ENCODE measurements at regions not wholly inside any gene's neighbourhood (a gene's known extent, or its start where the extent isn't known, plus 50 kb on each side); places are given as distances from the start of the nearest gene placed in this dataset.

DNA sequence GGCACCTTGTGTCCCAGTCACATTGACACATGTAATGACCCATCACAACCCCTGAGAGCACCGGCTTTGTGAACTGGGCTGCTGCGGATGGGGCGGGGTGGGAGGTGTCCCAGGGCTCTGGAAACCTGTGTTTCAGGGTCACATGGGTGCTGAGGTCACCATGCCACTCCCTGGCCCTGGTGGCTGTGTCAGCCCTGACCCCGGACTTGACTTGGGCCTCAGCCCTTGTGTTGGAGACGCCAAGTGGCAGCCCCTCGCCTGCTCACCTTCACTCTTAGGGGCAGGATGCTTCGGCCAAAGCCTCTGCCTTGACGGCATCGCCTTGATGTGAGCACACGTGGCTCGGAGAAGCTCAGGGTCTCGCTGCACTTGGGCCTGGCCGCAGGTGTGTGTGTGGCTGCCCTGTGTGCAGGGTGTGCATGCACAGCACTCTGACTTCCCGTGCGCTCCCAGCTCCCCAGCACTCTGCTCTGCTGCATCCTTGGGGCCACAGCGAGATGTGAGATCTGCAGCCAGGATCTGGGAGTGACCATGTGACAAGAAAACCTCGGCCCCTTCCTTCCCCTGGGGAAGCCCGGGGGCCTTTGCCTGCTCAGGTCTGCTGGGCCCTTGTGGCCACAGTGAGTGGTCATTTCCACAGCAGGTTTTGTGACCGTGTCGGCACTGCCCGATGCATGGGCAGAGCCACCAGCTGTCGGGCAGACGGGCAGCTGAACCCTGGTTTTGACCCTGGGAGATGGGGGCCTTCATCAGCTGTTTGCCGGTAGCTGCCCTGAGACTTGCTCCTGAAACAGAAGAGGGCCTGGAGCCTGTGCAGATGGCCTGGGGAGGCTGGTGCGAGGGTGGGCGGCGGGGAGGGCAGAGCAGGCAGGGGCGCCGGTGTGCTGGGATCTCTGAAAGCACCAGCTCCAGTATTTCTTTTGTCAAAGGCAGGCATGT, 167.4 kb downstream of the KIF26A start:
- Histone ChIP-seq H3K27me3 (ENCODE audit: control insufficient read depth, insufficient read depth, low read length) (no peaks in the 10 kb centered on the region), H3K9me3 (ENCODE audit: control insufficient read depth, insufficient read depth, low read depth, low read length) (no peaks in the 10 kb centered on the region), H3K9ac (ENCODE audit: insufficient read depth, low read length) (no peak overlapping the region), H3K27ac (ENCODE audit: insufficient read depth, low read length) (no peak overlapping the region), H3K4me2 (ENCODE audit: extremely low read depth, insufficient read depth, low read length) (no peak overlapping the region), H3K4me1 (ENCODE audit: control insufficient read depth, extremely low read depth, insufficient read depth, low read length) (no peaks in the 10 kb centered on the region), H4K20me1 (ENCODE audit: control insufficient read depth, extremely low read depth, insufficient read depth, low read length) (no peaks in the 10 kb centered on the region), H3K79me2 (ENCODE audit: control insufficient read depth, insufficient read depth, low read length) (no peaks in the 10 kb centered on the region), H3K36me3 (ENCODE audit: control insufficient read depth, insufficient read depth, low read length) (no peaks in the 10 kb centered on the region), H2AFZ (ENCODE audit: low read length) (no peak overlapping the region), H3K4me3 (replicated peaks in 1 of 4; ENCODE audit: control extremely low read depth in 1 of 4, insufficient read depth in 1 of 4, low read depth in 3 of 4, low read length in 4 of 4) (no peak overlapping the region)
- no peak for DNase-seq (ENCODE audit: low read depth in 2 of 2)
- TF ChIP-seq EZH2 (IDR thresholded peaks at IDR 0.05; ENCODE audit: low read length, missing control alignments) = no peak
- TF ChIP-seq, protein P1, sequence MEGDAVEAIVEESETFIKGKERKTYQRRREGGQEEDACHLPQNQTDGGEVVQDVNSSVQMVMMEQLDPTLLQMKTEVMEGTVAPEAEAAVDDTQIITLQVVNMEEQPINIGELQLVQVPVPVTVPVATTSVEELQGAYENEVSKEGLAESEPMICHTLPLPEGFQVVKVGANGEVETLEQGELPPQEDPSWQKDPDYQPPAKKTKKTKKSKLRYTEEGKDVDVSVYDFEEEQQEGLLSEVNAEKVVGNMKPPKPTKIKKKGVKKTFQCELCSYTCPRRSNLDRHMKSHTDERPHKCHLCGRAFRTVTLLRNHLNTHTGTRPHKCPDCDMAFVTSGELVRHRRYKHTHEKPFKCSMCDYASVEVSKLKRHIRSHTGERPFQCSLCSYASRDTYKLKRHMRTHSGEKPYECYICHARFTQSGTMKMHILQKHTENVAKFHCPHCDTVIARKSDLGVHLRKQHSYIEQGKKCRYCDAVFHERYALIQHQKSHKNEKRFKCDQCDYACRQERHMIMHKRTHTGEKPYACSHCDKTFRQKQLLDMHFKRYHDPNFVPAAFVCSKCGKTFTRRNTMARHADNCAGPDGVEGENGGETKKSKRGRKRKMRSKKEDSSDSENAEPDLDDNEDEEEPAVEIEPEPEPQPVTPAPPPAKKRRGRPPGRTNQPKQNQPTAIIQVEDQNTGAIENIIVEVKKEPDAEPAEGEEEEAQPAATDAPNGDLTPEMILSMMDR (conservative IDR thresholded peaks at IDR 0.05 in 1 of 2, IDR thresholded peaks at IDR 0.05 in 1 of 2; ENCODE audit: low read depth in 1 of 2, low read length in 2 of 2) = no peak

DNA sequence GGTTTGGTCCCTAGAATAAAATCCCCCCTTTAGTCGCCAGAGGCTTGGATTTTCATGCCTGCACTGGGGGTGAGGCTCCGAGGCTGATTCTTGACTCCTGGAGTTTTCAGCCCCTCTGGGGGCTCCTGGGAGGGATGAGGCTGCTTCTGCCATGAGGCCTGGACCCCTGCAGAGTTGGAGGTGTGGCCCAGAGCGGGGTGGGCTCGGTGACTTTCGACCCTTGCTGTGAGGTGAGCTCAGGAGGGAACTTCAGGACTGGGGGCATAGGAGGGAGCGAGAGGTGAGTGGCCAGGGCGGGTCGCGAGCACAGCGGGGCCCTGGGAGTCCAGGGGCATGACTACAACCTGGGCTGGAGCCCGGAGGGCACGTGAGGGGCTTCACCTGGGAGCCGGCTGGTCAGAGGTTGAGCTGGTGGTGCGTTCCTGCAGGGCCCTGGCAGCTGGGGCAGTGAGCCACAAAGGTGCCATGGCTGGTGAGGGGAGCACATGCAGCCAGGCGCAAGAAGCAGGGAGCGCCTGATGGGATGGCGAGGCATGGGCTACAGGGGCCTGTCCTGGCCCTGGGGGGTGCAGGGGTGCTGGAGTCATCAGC, 168.2 kb downstream of the KIF26A start:
- DNase-seq (ENCODE audit: low read depth in 2 of 2) = no peak
- TF ChIP-seq, protein P1 (conservative IDR thresholded peaks at IDR 0.05 in 1 of 2, IDR thresholded peaks at IDR 0.05 in 1 of 2; ENCODE audit: low read depth in 1 of 2, low read length in 2 of 2) = no peak
- no peak for TF ChIP-seq EZH2 (IDR thresholded peaks at IDR 0.05; ENCODE audit: low read length, missing control alignments)
- H3K9me3 ChIP-seq (ENCODE audit: control insufficient read depth, insufficient read depth, low read depth, low read length) = no peaks in the 10 kb centered on the region

DNA sequence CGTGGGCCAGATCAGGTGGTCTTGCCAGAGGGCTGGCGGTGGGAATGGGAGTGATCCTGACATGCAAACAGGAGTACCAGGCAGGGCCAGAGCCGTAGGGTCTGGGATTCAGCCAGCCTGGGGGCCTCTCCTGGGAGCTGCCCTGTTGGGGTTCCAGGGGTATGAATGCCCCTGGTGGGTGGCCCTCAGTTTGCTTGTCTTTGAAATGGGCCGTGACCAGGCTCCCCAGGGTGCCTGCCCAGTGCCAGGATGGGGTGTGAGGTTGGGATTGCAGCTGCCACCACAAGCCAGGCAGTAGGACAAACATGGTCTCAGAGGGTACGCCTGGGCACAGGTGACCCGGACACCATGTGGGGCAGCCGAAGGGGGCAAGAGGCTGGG, 168.8 kb downstream of the KIF26A start:
- TF ChIP-seq, protein P1 (conservative IDR thresholded peaks at IDR 0.05 in 1 of 2, IDR thresholded peaks at IDR 0.05 in 1 of 2; ENCODE audit: low read depth in 1 of 2, low read length in 2 of 2) = no peak
- TF ChIP-seq EZH2 (IDR thresholded peaks at IDR 0.05; ENCODE audit: low read length, missing control alignments) = no peak
- H3K36me3 ChIP-seq (ENCODE audit: control insufficient read depth, insufficient read depth, low read length) = no peaks in the 10 kb centered on the region
- H3K9ac ChIP-seq (ENCODE audit: insufficient read depth, low read length) = no peak overlapping the region
- DNase-seq (ENCODE audit: low read depth in 2 of 2) = no peak
- no peaks in the 10 kb centered on the region for H3K79me2 ChIP-seq (ENCODE audit: control insufficient read depth, insufficient read depth, low read length)
- no peaks in the 10 kb centered on the region for H3K9me3 ChIP-seq (ENCODE audit: control insufficient read depth, insufficient read depth, low read depth, low read length)
- no peak overlapping the region for H3K4me3 ChIP-seq (replicated peaks in 1 of 4; ENCODE audit: control extremely low read depth in 1 of 4, insufficient read depth in 1 of 4, low read depth in 3 of 4, low read length in 4 of 4)
- no peaks in the 10 kb centered on the region for H3K4me1 ChIP-seq (ENCODE audit: control insufficient read depth, extremely low read depth, insufficient read depth, low read length)
- no peaks in the 10 kb centered on the region for H3K27me3 ChIP-seq (ENCODE audit: control insufficient read depth, insufficient read depth, low read length)
- no peaks in the 10 kb centered on the region for H4K20me1 ChIP-seq (ENCODE audit: control insufficient read depth, extremely low read depth, insufficient read depth, low read length)
- H3K4me2 ChIP-seq (ENCODE audit: extremely low read depth, insufficient read depth, low read length) = no peak overlapping the region
- no peak overlapping the region for H3K27ac ChIP-seq (ENCODE audit: insufficient read depth, low read length)
- H2AFZ ChIP-seq (ENCODE audit: low read length) = no peak overlapping the region

More for the DNA sequence above, 168.2 kb downstream of the KIF26A start:
- Histone ChIP-seq H3K9ac (ENCODE audit: insufficient read depth, low read length) (no peak overlapping the region), H3K27ac (ENCODE audit: insufficient read depth, low read length) (no peak overlapping the region), H2AFZ (ENCODE audit: low read length) (no peak overlapping the region), H4K20me1 (ENCODE audit: control insufficient read depth, extremely low read depth, insufficient read depth, low read length) (no peaks in the 10 kb centered on the region), H3K79me2 (ENCODE audit: control insufficient read depth, insufficient read depth, low read length) (no peaks in the 10 kb centered on the region), H3K27me3 (ENCODE audit: control insufficient read depth, insufficient read depth, low read length) (no peaks in the 10 kb centered on the region), H3K4me1 (ENCODE audit: control insufficient read depth, extremely low read depth, insufficient read depth, low read length) (no peaks in the 10 kb centered on the region), H3K4me3 (replicated peaks in 1 of 4; ENCODE audit: control extremely low read depth in 1 of 4, insufficient read depth in 1 of 4, low read depth in 3 of 4, low read length in 4 of 4) (no peak overlapping the region), H3K4me2 (ENCODE audit: extremely low read depth, insufficient read depth, low read length) (no peak overlapping the region), H3K36me3 (ENCODE audit: control insufficient read depth, insufficient read depth, low read length) (no peaks in the 10 kb centered on the region)
